ENCODE measurements at regions not wholly inside any gene's neighbourhood (a gene's known extent, or its start where the extent isn't known, plus 50 kb on each side); places are given as distances from the start of the nearest gene placed in this dataset.

- no peak for TF ChIP-seq CTCF (conservative IDR thresholded peaks at IDR 0.05 in 1 of 2, IDR thresholded peaks at IDR 0.05 in 1 of 2; ENCODE audit: low read depth in 1 of 2, low read length in 2 of 2)
- no peak for TF ChIP-seq EZH2 (IDR thresholded peaks at IDR 0.05; ENCODE audit: low read length, missing control alignments)
- H3K4me2 ChIP-seq (ENCODE audit: extremely low read depth, insufficient read depth, low read length), result no peak overlapping the region
- H3K27ac ChIP-seq (ENCODE audit: insufficient read depth, low read length), result no peak overlapping the region
- H3K4me1 ChIP-seq (ENCODE audit: control insufficient read depth, extremely low read depth, insufficient read depth, low read length), result no peaks in the 10 kb centered on the region
- H3K36me3 ChIP-seq (ENCODE audit: control insufficient read depth, insufficient read depth, low read length), result no peaks in the 10 kb centered on the region
- no peak overlapping the region for H2AFZ ChIP-seq (ENCODE audit: low read length)
- H3K4me3 ChIP-seq (replicated peaks in 1 of 4; ENCODE audit: control extremely low read depth in 1 of 4, insufficient read depth in 1 of 4, low read depth in 3 of 4, low read length in 4 of 4), result no peak overlapping the region
- H3K27me3 ChIP-seq (ENCODE audit: control insufficient read depth, insufficient read depth, low read length), result no peaks in the 10 kb centered on the region
- H3K9ac ChIP-seq (ENCODE audit: insufficient read depth, low read length), result no peak overlapping the region
- no peaks in the 10 kb centered on the region for H4K20me1 ChIP-seq (ENCODE audit: control insufficient read depth, extremely low read depth, insufficient read depth, low read length)
- no peaks in the 10 kb centered on the region for H3K79me2 ChIP-seq (ENCODE audit: control insufficient read depth, insufficient read depth, low read length)
- peak in 1 of 2 donors; percentile 0 for DNase-seq (ENCODE audit: low read depth in 2 of 2)
- no peaks in the 10 kb centered on the region for H3K9me3 ChIP-seq (ENCODE audit: control insufficient read depth, insufficient read depth, low read depth, low read length)
Measured at GRCh38 chr2:185316383-185316782, 422.2 kb upstream of the FSIP2 start.

- H3K79me2 ChIP-seq (ENCODE audit: control insufficient read depth, insufficient read depth, low read length), result no peaks in the 10 kb centered on the region
- no peaks in the 10 kb centered on the region for H3K4me1 ChIP-seq (ENCODE audit: control insufficient read depth, extremely low read depth, insufficient read depth, low read length)
- no peak overlapping the region for H3K4me3 ChIP-seq (replicated peaks in 1 of 4; ENCODE audit: control extremely low read depth in 1 of 4, insufficient read depth in 1 of 4, low read depth in 3 of 4, low read length in 4 of 4)
- no peaks in the 10 kb centered on the region for H4K20me1 ChIP-seq (ENCODE audit: control insufficient read depth, extremely low read depth, insufficient read depth, low read length)
- H3K9ac ChIP-seq (ENCODE audit: insufficient read depth, low read length), result no peak overlapping the region
- H3K27me3 ChIP-seq (ENCODE audit: control insufficient read depth, insufficient read depth, low read length), result no peaks in the 10 kb centered on the region
- TF ChIP-seq CTCF (conservative IDR thresholded peaks at IDR 0.05 in 1 of 2, IDR thresholded peaks at IDR 0.05 in 1 of 2; ENCODE audit: low read depth in 1 of 2, low read length in 2 of 2) (no peak), EZH2 (IDR thresholded peaks at IDR 0.05; ENCODE audit: low read length, missing control alignments) (no peak)
- H2AFZ ChIP-seq (ENCODE audit: low read length), result no peak overlapping the region
- no peak overlapping the region for H3K4me2 ChIP-seq (ENCODE audit: extremely low read depth, insufficient read depth, low read length)
- H3K27ac ChIP-seq (ENCODE audit: insufficient read depth, low read length), result no peak overlapping the region
- H3K36me3 ChIP-seq (ENCODE audit: control insufficient read depth, insufficient read depth, low read length), result no peaks in the 10 kb centered on the region
- H3K9me3 ChIP-seq (ENCODE audit: control insufficient read depth, insufficient read depth, low read depth, low read length), result no peaks in the 10 kb centered on the region
- no peak for DNase-seq (ENCODE audit: low read depth in 2 of 2)
Measured at GRCh38 chr2:185318271-185318724, 420.3 kb upstream of the FSIP2 start.

GRCh38 chr2:185335879-185336278 is 402.7 kb upstream of the FSIP2 start:
- H3K4me1 ChIP-seq (ENCODE audit: control insufficient read depth, extremely low read depth, insufficient read depth, low read length), result no peaks in the 10 kb centered on the region
- no peak overlapping the region for H3K9ac ChIP-seq (ENCODE audit: insufficient read depth, low read length)
- no peak overlapping the region for H3K27ac ChIP-seq (ENCODE audit: insufficient read depth, low read length)
- TF ChIP-seq EZH2 (IDR thresholded peaks at IDR 0.05; ENCODE audit: low read length, missing control alignments) (no peak), CTCF (conservative IDR thresholded peaks at IDR 0.05 in 1 of 2, IDR thresholded peaks at IDR 0.05 in 1 of 2; ENCODE audit: low read depth in 1 of 2, low read length in 2 of 2) (no peak)
- H3K4me2 ChIP-seq (ENCODE audit: extremely low read depth, insufficient read depth, low read length), result no peak overlapping the region
- no peaks in the 10 kb centered on the region for H3K36me3 ChIP-seq (ENCODE audit: control insufficient read depth, insufficient read depth, low read length)
- no peaks in the 10 kb centered on the region for H4K20me1 ChIP-seq (ENCODE audit: control insufficient read depth, extremely low read depth, insufficient read depth, low read length)
- H3K27me3 ChIP-seq (ENCODE audit: control insufficient read depth, insufficient read depth, low read length), result no peaks in the 10 kb centered on the region
- no peak for DNase-seq (ENCODE audit: low read depth in 2 of 2)
- no peak overlapping the region for H2AFZ ChIP-seq (ENCODE audit: low read length)
- H3K9me3 ChIP-seq (ENCODE audit: control insufficient read depth, insufficient read depth, low read depth, low read length), result no peaks in the 10 kb centered on the region
- H3K4me3 ChIP-seq (replicated peaks in 1 of 4; ENCODE audit: control extremely low read depth in 1 of 4, insufficient read depth in 1 of 4, low read depth in 3 of 4, low read length in 4 of 4), result no peak overlapping the region
- no peaks in the 10 kb centered on the region for H3K79me2 ChIP-seq (ENCODE audit: control insufficient read depth, insufficient read depth, low read length)
